Astrocyte (in vitro differentiated cells and primary cell): ENCODE measurements at regions not wholly inside any gene's neighbourhood (a gene's known extent, or its start where the extent isn't known, plus 50 kb on each side); places are given as distances from the start of the nearest gene placed in this dataset.

ENCODE experiments used
- DNase-seq: peaks from one replicate; pipeline ENCODE4 v3.0.0-alpha.2; 2010; ENCODE audit warnings: low read depth
- FAIRE-seq: peaks from 2 replicates; lab custom pipeline; 2011; peaks lifted over from hg19 to GRCh38; lab: Jason Lieb, UNC
- H2AFZ ChIP-seq: 2 replicates; pipeline ENCODE4 v1.6.0; 2012; ENCODE audit warnings: low read depth, low read length, inconsistent platforms
- H3K27ac ChIP-seq: 2 replicates; pipeline ENCODE4 v1.5.1; 2011; ENCODE audit warnings: low read depth, low read length, inconsistent platforms
- H3K27me3 ChIP-seq: 2 replicates; pipeline ENCODE4 v1.6.0; 2011; ENCODE audit warnings: low read length, inconsistent platforms; ENCODE audit not compliant: insufficient read depth
- H3K36me3 ChIP-seq: 2 replicates; pipeline ENCODE4 v1.5.1; 2011; ENCODE audit warnings: low read length, inconsistent platforms; ENCODE audit not compliant: insufficient read depth
- H3K4me1 ChIP-seq: 2 replicates; pipeline ENCODE4 v1.5.1; 2011; ENCODE audit warnings: low read length, inconsistent platforms; ENCODE audit not compliant: insufficient read depth
- H3K4me2 ChIP-seq: 2 replicates; pipeline ENCODE4 v1.6.0; 2012; ENCODE audit warnings: low read length, inconsistent platforms
- H3K4me3 ChIP-seq: 2 replicates; pipeline ENCODE4 v1.5.1; 2011; ENCODE audit warnings: low read depth, mild to moderate bottlenecking, low read length, inconsistent platforms; ENCODE audit not compliant: insufficient read depth
- H3K79me2 ChIP-seq: 2 replicates; pipeline ENCODE4 v1.6.0; 2012; ENCODE audit warnings: mild to moderate bottlenecking, low read length, inconsistent platforms; ENCODE audit not compliant: insufficient read depth
- H3K9ac ChIP-seq: 2 replicates; pipeline ENCODE4 v1.6.0; 2012; ENCODE audit warnings: mild to moderate bottlenecking, low read length, inconsistent platforms
- H3K9me3 ChIP-seq: 2 replicates; pipeline ENCODE4 v1.5.1; 2012; ENCODE audit warnings: low read depth, mild to moderate bottlenecking, low read length, inconsistent platforms; ENCODE audit not compliant: insufficient read depth
- H4K20me1 ChIP-seq: 2 replicates; pipeline ENCODE4 v1.6.0; 2012; ENCODE audit warnings: low read length, inconsistent platforms; ENCODE audit not compliant: insufficient read depth
- H3K27ac Mint-ChIP-seq: one replicate; pipeline ENCODE4 v1.8.0; 2021; ENCODE audit warnings: mild to moderate bottlenecking, mixed read lengths; ENCODE audit not compliant: unreplicated experiment
- H3K27me3 Mint-ChIP-seq: one replicate; pipeline ENCODE4 v1.8.0; 2021; ENCODE audit warnings: low read depth, mixed read lengths; ENCODE audit not compliant: unreplicated experiment
- H3K36me3 Mint-ChIP-seq: one replicate; pipeline ENCODE4 v1.8.0; 2021; ENCODE audit warnings: low read depth, mixed read lengths; ENCODE audit not compliant: unreplicated experiment
- H3K4me1 Mint-ChIP-seq: one replicate; pipeline ENCODE4 v1.8.0; 2021; ENCODE audit warnings: low read depth, mixed read lengths; ENCODE audit not compliant: unreplicated experiment
- H3K4me3 Mint-ChIP-seq: one replicate; pipeline ENCODE4 v1.8.0; 2021; ENCODE audit warnings: mild to moderate bottlenecking, moderate library complexity, mixed read lengths; ENCODE audit not compliant: unreplicated experiment
- H3K9me3 Mint-ChIP-seq: one replicate; pipeline ENCODE4 v1.8.0; 2021; ENCODE audit warnings: mild to moderate bottlenecking, mixed read lengths; ENCODE audit not compliant: unreplicated experiment
- EZH2 ChIP-seq: IDR thresholded peaks from 2 replicates; pipeline ENCODE4 v1.6.1; 2012; ENCODE audit warnings: mild to moderate bottlenecking, low read length, inconsistent platforms; ENCODE audit not compliant: insufficient read depth
- TF ChIP-seq, protein P1 (sequence below): IDR thresholded peaks from 2 replicates; pipeline ENCODE4 v1.5.1; 2011; ENCODE audit warnings: low read depth, mild to moderate bottlenecking, inconsistent platforms, low read length, moderate library complexity; ENCODE audit not compliant: insufficient read depth

DNA sequence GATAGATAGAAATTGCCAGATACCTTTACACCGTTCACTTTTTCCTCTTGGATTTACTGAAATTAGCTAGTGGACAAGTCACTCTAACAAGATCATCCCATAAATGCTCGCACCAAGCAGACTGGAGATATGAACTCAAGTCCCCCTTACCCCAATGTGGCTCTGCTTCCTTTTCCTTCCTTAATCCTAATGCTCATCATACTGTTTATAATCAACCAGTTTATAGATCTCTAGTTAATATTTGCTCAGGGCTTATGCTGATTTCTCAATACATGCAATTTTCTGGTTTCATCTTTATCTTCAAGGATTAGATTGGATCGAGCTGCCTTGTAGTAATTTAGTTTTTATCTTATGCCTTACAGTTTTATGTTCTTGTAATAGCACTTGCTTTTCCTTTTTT is 318.3 kb upstream of the KLHL29 start:
- Histone ChIP-seq H3K79me2 (no peaks in the 10 kb centered on the region), H3K27ac (no peak overlapping the region), H4K20me1 (no peaks in the 10 kb centered on the region), H3K9ac (no peak overlapping the region), H3K9me3 (no peaks in the 10 kb centered on the region), H3K4me2 (no peak overlapping the region), H3K4me1 (no peaks in the 10 kb centered on the region), H3K27me3 (no peaks in the 10 kb centered on the region), H2AFZ (no peak overlapping the region), H3K4me3 (no peak overlapping the region), H3K36me3 (no peaks in the 10 kb centered on the region)
- DNase-seq (no peak), FAIRE-seq (no peak)
- no peak for TF ChIP-seq EZH2
- TF ChIP-seq, protein P1, sequence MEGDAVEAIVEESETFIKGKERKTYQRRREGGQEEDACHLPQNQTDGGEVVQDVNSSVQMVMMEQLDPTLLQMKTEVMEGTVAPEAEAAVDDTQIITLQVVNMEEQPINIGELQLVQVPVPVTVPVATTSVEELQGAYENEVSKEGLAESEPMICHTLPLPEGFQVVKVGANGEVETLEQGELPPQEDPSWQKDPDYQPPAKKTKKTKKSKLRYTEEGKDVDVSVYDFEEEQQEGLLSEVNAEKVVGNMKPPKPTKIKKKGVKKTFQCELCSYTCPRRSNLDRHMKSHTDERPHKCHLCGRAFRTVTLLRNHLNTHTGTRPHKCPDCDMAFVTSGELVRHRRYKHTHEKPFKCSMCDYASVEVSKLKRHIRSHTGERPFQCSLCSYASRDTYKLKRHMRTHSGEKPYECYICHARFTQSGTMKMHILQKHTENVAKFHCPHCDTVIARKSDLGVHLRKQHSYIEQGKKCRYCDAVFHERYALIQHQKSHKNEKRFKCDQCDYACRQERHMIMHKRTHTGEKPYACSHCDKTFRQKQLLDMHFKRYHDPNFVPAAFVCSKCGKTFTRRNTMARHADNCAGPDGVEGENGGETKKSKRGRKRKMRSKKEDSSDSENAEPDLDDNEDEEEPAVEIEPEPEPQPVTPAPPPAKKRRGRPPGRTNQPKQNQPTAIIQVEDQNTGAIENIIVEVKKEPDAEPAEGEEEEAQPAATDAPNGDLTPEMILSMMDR = no peak
- Mint-ChIP-seq H3K27ac (no peak overlapping the region), H3K4me3 (no peak overlapping the region), H3K9me3 (peaks cover 2% of the 10 kb centered on the region), H3K36me3 (no peaks in the 10 kb centered on the region), H3K4me1 (no peaks in the 10 kb centered on the region), H3K27me3 (peaks cover 22% of the 10 kb centered on the region)

DNA sequence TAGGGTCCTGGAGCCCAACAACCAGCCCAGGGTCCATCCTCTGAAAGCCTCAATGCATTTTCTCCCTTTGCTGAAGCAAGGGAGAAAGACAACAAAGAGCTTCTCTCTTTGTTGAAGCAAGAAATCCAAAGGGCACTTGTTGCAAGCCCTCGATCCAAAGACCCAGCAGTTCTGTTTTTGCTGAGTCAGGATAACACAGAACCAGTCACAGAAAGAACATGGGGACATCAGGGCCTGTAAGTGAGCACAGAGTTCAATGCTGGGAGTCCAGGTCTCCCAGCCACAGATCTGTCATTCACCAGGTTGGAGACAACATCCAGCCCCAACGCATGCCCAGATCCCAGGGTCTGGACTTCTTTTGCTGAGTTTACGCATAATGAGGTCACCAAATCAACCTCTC is 315.8 kb upstream of the KLHL29 start:
- FAIRE-seq (no peak), DNase-seq (no peak)
- Mint-ChIP-seq H3K36me3 (no peaks in the 10 kb centered on the region), H3K9me3 (peaks cover 2% of the 10 kb centered on the region), H3K27ac (no peak overlapping the region), H3K4me3 (no peak overlapping the region), H3K27me3 (peaks cover 30% of the 10 kb centered on the region), H3K4me1 (no peaks in the 10 kb centered on the region)
- no peaks in the 10 kb centered on the region for H3K4me1 ChIP-seq
- H3K4me2 ChIP-seq = no peak overlapping the region
- peaks cover 6% of the 10 kb centered on the region for H3K9me3 ChIP-seq
- no peaks in the 10 kb centered on the region for H3K27me3 ChIP-seq
- TF ChIP-seq, protein P1 = no peak
- no peak for TF ChIP-seq EZH2
- H4K20me1 ChIP-seq = no peaks in the 10 kb centered on the region
- no peaks in the 10 kb centered on the region for H3K79me2 ChIP-seq
- no peak overlapping the region for H3K9ac ChIP-seq
- H2AFZ ChIP-seq = no peak overlapping the region
- no peaks in the 10 kb centered on the region for H3K36me3 ChIP-seq
- no peak overlapping the region for H3K4me3 ChIP-seq
- no peak overlapping the region for H3K27ac ChIP-seq

DNA sequence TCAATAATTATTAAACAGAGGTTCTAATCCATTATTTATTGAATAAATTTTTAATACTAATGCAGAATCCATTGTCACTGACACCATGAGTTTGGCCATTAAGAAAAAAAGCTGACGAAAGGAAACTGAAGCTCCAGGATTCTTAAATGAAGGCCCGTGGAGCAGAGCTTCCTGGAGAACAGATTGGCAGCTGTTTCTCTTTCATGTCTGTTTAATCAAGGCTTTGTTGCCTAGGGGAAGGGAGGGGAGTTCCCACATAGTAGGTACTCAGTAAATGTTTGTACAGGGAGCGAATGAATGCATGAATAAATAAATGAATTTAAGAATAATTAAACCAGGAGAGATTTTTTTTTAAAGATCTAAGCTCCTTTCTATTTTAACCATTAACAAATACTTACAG is 315.1 kb upstream of the KLHL29 start:
- no peak overlapping the region for H2AFZ ChIP-seq
- H3K4me1 ChIP-seq = no peaks in the 10 kb centered on the region
- FAIRE-seq (no peak), DNase-seq (no peak)
- no peaks in the 10 kb centered on the region for H3K36me3 Mint-ChIP-seq
- no peak for TF ChIP-seq EZH2
- TF ChIP-seq, protein P1 = no peak
- no peak overlapping the region for H3K4me3 Mint-ChIP-seq
- H3K9me3 Mint-ChIP-seq = no peaks in the 10 kb centered on the region
- no peak overlapping the region for H3K27ac Mint-ChIP-seq
- no peaks in the 10 kb centered on the region for H4K20me1 ChIP-seq
- H3K4me2 ChIP-seq = no peak overlapping the region
- no peaks in the 10 kb centered on the region for H3K79me2 ChIP-seq
- H3K4me1 Mint-ChIP-seq = no peaks in the 10 kb centered on the region
- H3K27ac ChIP-seq = no peak overlapping the region
- H3K9ac ChIP-seq = no peak overlapping the region
- no peak overlapping the region for H3K4me3 ChIP-seq
- H3K9me3 ChIP-seq = peaks cover 6% of the 10 kb centered on the region
- H3K27me3 ChIP-seq = no peaks in the 10 kb centered on the region
- H3K36me3 ChIP-seq = no peaks in the 10 kb centered on the region
- peaks cover 29% of the 10 kb centered on the region for H3K27me3 Mint-ChIP-seq
